HL-60 (cell line): ENCODE measurements at regions not wholly inside any gene's neighbourhood (a gene's known extent, or its start where the extent isn't known, plus 50 kb on each side); places are given as distances from the start of the nearest gene placed in this dataset.

Experiments used
- CTCF ChIP-seq: IDR thresholded peaks from one replicate; pipeline ENCODE4 v1.5.1; 2011; ENCODE audit warnings: low read length, control low read depth, inconsistent platforms; ENCODE audit not compliant: insufficient read depth
- GABPA ChIP-seq: IDR thresholded peaks from 2 replicates; pipeline ENCODE4 v1.6.1; 2012; ENCODE audit warnings: low read depth
- POLR2AphosphoS5 ChIP-seq: IDR thresholded peaks from 2 replicates; pipeline ENCODE4 v1.6.1; 2012; ENCODE audit warnings: low read depth
- REST ChIP-seq: IDR thresholded peaks from 2 replicates; pipeline ENCODE4 v1.6.1; 2012; ENCODE audit warnings: low read depth; ENCODE audit not compliant: insufficient replicate concordance

GRCh38 chr12:16949371-16949770 is 343.4 kb upstream of the LMO3 start:
- no peak for TF ChIP-seq CTCF
- no peak for TF ChIP-seq POLR2AphosphoS5
- TF ChIP-seq REST: no peak
- no peak for TF ChIP-seq GABPA
